Keratinocyte (primary cell): ENCODE measurements at regions not wholly inside any gene's neighbourhood (a gene's known extent, or its start where the extent isn't known, plus 50 kb on each side); places are given as distances from the start of the nearest gene placed in this dataset.

ENCODE experiments used
- DNase-seq: peaks from one replicate; pipeline ENCODE4 v3.0.0-alpha.2; 2011; ENCODE audit warnings: low read depth, missing footprints, low spot score
- FAIRE-seq: peaks from 2 replicates; lab custom pipeline; 2011; peaks lifted over from hg19 to GRCh38; lab: Jason Lieb, UNC
- H2AFZ ChIP-seq: 2 replicates; pipeline ENCODE4 v1.6.0; 2012; ENCODE audit warnings: low read length, control low read depth, inconsistent platforms; ENCODE audit not compliant: control insufficient read depth
- H3K27ac ChIP-seq: 2 replicates; pipeline ENCODE4 v1.5.1; 2011; ENCODE audit warnings: low read length; ENCODE audit not compliant: control insufficient read depth, insufficient read depth
- H3K27me3 ChIP-seq: 3 replicates; pipeline ENCODE4 v1.6.0; 2011; ENCODE audit warnings: low read length; ENCODE audit not compliant: control insufficient read depth, insufficient read depth; ENCODE audit errors: extremely low read depth
- H3K36me3 ChIP-seq, 2 experiments: 2 replicates in 1 of 2; 3 replicates in 1 of 2; pipeline ENCODE4 v1.5.1; 2011; ENCODE audit warnings: low read length in 2 of 2, mild to moderate bottlenecking in 1 of 2; ENCODE audit not compliant: control insufficient read depth in 2 of 2, insufficient read depth in 2 of 2; ENCODE audit errors: extremely low read depth in 1 of 2
- H3K4me1 ChIP-seq: 3 replicates; pipeline ENCODE4 v1.5.1; 2011; ENCODE audit warnings: low read length; ENCODE audit not compliant: control insufficient read depth, insufficient read depth; ENCODE audit errors: extremely low read depth
- H3K4me2 ChIP-seq: 3 replicates; pipeline ENCODE4 v1.6.0; 2011; ENCODE audit warnings: low read depth, low read length; ENCODE audit not compliant: control insufficient read depth, insufficient read depth; ENCODE audit errors: extremely low read depth
- H3K4me3 ChIP-seq, 3 experiments: fragments of 200-600 bp in 1 of 3; sonication (generic) in 1 of 3; 2 replicates in 2 of 3; 3 replicates in 1 of 3; pipeline ENCODE4 v1.5.1; 2011 to 2016; ENCODE audit warnings: low read length in 3 of 3, mild to moderate bottlenecking in 3 of 3, control low read depth in 2 of 3, inconsistent platforms in 1 of 3, low read depth in 1 of 3, mixed read lengths in 1 of 3, mixed run types in 1 of 3, moderate library complexity in 1 of 3; ENCODE audit not compliant: control insufficient read depth in 2 of 3, insufficient read depth in 2 of 3; ENCODE audit errors: extremely low read depth in 1 of 3
- H3K79me2 ChIP-seq: 2 replicates; pipeline ENCODE4 v1.6.0; 2012; ENCODE audit warnings: low read length; ENCODE audit not compliant: control insufficient read depth, insufficient read depth
- H3K9ac ChIP-seq: 3 replicates; pipeline ENCODE4 v1.6.0; 2011; ENCODE audit warnings: low read length; ENCODE audit not compliant: control insufficient read depth, insufficient read depth; ENCODE audit errors: extremely low read depth
- H3K9me1 ChIP-seq: 3 replicates; pipeline ENCODE4 v1.6.0; 2011; ENCODE audit warnings: low read length; ENCODE audit not compliant: control insufficient read depth, insufficient read depth; ENCODE audit errors: extremely low read depth
- H3K9me3 ChIP-seq: 2 replicates; pipeline ENCODE4 v1.5.1; 2012; ENCODE audit warnings: low read depth, low read length; ENCODE audit not compliant: control insufficient read depth
- H4K20me1 ChIP-seq: 3 replicates; pipeline ENCODE4 v1.6.0; 2011; ENCODE audit warnings: low read length; ENCODE audit not compliant: control insufficient read depth, insufficient read depth; ENCODE audit errors: extremely low read depth
- EZH2 ChIP-seq: IDR thresholded peaks from one replicate; pipeline ENCODE4 v1.6.1; 2012; ENCODE audit warnings: inconsistent platforms, mild to moderate bottlenecking, low read length, moderate library complexity
- dilution Hi-C: fragments of 300-500 bp; cut with MboI; formaldehyde crosslinking; loops from one replicate; pipeline ENCODE4 v1.7.0; 2020; ENCODE audit warnings: low sequenced_read_pairs; ENCODE audit not compliant: extremely low pct_ligation_motif_present
- TF ChIP-seq, protein P1 (sequence below), 3 experiments: IDR thresholded peaks in 1 of 3; conservative IDR thresholded peaks in 1 of 3; optimal IDR thresholded peaks in 1 of 3; 2 replicates in 2 of 3; 3 replicates in 1 of 3; pipeline versions ENCODE3 to v1.5.1; 2011; ENCODE audit warnings: low read length in 3 of 3, mild to moderate bottlenecking in 3 of 3, moderate library complexity in 2 of 3, control low read depth in 1 of 3, inconsistent platforms in 1 of 3; ENCODE audit not compliant: insufficient read depth in 2 of 3; ENCODE audit errors: extremely low read depth in 1 of 3

DNA sequence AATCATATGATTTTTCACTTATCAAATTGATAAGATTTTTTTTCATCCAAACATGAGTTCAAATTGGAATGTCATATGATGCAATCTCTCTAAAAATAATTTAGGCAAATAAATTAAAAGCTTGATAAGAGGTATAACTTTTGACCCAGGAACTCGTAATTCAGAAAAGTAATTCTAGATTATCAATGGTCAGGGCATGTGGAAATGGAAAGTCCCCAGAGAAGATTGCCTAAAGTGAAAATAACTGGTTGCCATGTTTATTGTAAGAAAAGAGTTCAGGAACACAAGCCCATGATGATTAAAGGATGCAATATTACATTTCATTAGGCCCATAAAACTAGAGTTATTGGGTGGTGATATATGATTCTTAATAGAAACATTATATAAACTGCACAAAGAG is 1514.8 kb downstream of the SI start:
- TF ChIP-seq EZH2 = no peak
- Histone ChIP-seq H4K20me1 (no peaks in the 10 kb centered on the region), H3K9me3 (no peaks in the 10 kb centered on the region), H3K4me2 (no peak overlapping the region), H3K9me1 (no peaks in the 10 kb centered on the region), H2AFZ (no peak overlapping the region), H3K27me3 (no peaks in the 10 kb centered on the region), H3K9ac (no peak overlapping the region), H3K4me1 (no peaks in the 10 kb centered on the region), H3K36me3 (no peaks in the 10 kb centered on the region), H3K27ac (no peak overlapping the region), H3K4me3 (no peak overlapping the region), H3K79me2 (no peaks in the 10 kb centered on the region)
- dilution Hi-C loops = no loop called here
- FAIRE-seq (no peak), DNase-seq (no peak)

DNA sequence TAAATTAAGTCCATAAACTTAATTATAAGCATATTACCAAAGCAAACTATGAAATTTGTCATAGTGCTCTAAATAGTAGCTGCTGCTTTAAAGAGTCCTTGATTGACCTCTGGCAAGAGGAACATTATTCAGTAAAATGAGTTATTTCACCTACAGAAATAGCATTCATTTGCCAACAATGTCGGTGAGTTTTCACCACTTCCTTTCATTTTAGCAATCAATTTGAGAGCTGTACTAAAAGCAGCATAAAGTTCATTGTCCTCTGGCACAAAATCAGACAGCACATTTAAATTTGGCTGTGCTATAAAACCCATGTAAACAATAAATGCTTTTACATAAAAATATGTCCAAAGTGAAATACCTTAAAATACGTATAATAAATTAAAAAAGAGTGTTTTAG is 1515.7 kb downstream of the SI start:
- Histone ChIP-seq H3K4me3 (no peak overlapping the region), H2AFZ (no peak overlapping the region), H3K27ac (no peak overlapping the region), H3K4me2 (no peak overlapping the region), H3K9ac (no peak overlapping the region), H3K79me2 (no peaks in the 10 kb centered on the region), H3K4me1 (no peaks in the 10 kb centered on the region), H3K9me1 (no peaks in the 10 kb centered on the region), H3K9me3 (no peaks in the 10 kb centered on the region), H4K20me1 (no peaks in the 10 kb centered on the region), H3K27me3 (no peaks in the 10 kb centered on the region), H3K36me3 (no peaks in the 10 kb centered on the region)
- TF ChIP-seq EZH2 = no peak
- TF ChIP-seq, protein P1, sequence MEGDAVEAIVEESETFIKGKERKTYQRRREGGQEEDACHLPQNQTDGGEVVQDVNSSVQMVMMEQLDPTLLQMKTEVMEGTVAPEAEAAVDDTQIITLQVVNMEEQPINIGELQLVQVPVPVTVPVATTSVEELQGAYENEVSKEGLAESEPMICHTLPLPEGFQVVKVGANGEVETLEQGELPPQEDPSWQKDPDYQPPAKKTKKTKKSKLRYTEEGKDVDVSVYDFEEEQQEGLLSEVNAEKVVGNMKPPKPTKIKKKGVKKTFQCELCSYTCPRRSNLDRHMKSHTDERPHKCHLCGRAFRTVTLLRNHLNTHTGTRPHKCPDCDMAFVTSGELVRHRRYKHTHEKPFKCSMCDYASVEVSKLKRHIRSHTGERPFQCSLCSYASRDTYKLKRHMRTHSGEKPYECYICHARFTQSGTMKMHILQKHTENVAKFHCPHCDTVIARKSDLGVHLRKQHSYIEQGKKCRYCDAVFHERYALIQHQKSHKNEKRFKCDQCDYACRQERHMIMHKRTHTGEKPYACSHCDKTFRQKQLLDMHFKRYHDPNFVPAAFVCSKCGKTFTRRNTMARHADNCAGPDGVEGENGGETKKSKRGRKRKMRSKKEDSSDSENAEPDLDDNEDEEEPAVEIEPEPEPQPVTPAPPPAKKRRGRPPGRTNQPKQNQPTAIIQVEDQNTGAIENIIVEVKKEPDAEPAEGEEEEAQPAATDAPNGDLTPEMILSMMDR (optimal IDR thresholded peaks at IDR 0.05 in 1 of 3, IDR thresholded peaks at IDR 0.05 in 1 of 3, conservative IDR thresholded peaks at IDR 0.05 in 1 of 3; ENCODE audit: extremely low read depth in 1 of 3, insufficient read depth in 2 of 3, low read length in 3 of 3) = no peak
- no peak for FAIRE-seq
- no peak for DNase-seq
- dilution Hi-C loops = no loop called here

DNA sequence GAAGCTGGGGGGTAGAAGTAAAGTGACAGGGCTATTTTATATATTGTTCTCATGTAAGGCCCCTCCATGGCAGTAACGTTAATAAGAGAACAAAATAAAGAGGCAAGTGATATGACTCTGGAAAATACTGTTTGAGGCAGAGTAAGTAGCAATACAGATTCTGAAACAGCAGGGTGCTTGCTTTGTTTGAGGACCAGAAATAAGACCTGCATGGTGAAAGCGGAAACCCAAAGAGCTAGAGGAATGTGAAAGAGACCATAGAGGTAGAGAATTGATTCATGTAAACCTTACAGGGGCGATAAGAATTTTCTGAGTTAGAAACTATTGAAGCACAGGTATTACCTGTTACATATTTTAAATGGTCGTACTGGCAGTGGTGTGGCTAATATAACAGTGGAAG is 1517.1 kb downstream of the SI start:
- H3K36me3 ChIP-seq = no peaks in the 10 kb centered on the region
- H3K9me1 ChIP-seq = no peaks in the 10 kb centered on the region
- no peaks in the 10 kb centered on the region for H4K20me1 ChIP-seq
- H3K4me1 ChIP-seq = no peaks in the 10 kb centered on the region
- H3K27me3 ChIP-seq = no peaks in the 10 kb centered on the region
- H3K27ac ChIP-seq = no peak overlapping the region
- H3K79me2 ChIP-seq = no peaks in the 10 kb centered on the region
- H3K9me3 ChIP-seq = no peaks in the 10 kb centered on the region
- dilution Hi-C loops = no loop called here
- no peak for DNase-seq
- H3K9ac ChIP-seq = no peak overlapping the region
- H3K4me2 ChIP-seq = no peak overlapping the region
- H3K4me3 ChIP-seq = no peak overlapping the region
- H2AFZ ChIP-seq = no peak overlapping the region
- TF ChIP-seq, protein P1 (optimal IDR thresholded peaks at IDR 0.05 in 1 of 3, IDR thresholded peaks at IDR 0.05 in 1 of 3, conservative IDR thresholded peaks at IDR 0.05 in 1 of 3; ENCODE audit: extremely low read depth in 1 of 3, insufficient read depth in 2 of 3, low read length in 3 of 3) = no peak
- TF ChIP-seq EZH2 = no peak
- FAIRE-seq = no peak
